GM19043 (cell line): ENCODE measurements at regions not wholly inside any gene's neighbourhood (a gene's known extent, or its start where the extent isn't known, plus 50 kb on each side); places are given as distances from the start of the nearest gene placed in this dataset.

ENCODE experiments used
- ATAC-seq: cut with Tn5 transposase; IDR thresholded peaks from one replicate; pipeline ENCODE4 v1.9.1; 2021; ENCODE audit warnings: low read depth; ENCODE audit not compliant: unreplicated experiment

DNA sequence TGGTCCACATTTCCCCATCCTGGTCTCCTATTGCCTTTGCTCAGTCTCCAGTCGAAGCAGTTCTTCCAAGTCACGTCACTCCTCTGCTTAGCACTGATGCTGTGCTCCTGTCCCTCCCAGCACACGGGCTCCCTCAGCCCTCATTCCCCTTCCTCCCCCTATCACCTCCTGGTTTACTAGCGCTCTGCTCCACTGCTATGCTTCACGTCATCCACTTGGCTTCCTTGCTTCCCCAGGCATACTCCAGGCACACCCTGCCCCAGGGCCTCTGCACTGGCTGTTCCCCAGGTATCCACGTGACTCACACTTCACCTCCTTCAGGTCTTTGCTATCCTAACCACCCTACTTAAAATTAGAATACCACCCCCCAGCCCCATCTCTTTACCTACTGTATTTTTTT, 269.3 kb downstream of the GLI2 start:
- ATAC-seq: no peak

GRCh38 chr2:121005453-121005852, 269.8 kb downstream of the GLI2 start:
- ATAC-seq: no peak

- ATAC-seq: no peak
Measured at GRCh38 chr2:121006743-121007489, 271.2 kb downstream of the GLI2 start.

- no peak for ATAC-seq
Measured at GRCh38 chr2:121007490-121007853, 271.8 kb downstream of the GLI2 start.

DNA sequence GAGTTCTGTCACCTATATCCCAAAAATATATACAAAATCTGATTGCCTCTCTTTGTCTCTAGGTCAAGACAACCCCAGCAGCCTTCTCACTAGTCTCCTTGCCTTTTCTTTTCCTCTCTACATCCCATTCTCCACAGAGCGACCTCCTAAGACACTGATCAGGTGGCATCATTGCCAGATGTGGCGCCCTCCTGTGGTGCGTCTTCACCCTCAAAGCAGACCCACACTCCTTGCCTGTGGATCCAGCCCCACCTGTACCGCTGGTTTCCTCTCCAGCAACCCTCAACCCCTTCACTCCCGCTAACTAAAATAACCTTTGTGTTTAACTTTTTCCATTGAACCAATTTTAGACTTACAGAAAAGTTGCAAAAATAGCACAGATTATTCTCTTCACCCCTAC, 273.3 kb downstream of the GLI2 start:
- ATAC-seq: no peak

DNA sequence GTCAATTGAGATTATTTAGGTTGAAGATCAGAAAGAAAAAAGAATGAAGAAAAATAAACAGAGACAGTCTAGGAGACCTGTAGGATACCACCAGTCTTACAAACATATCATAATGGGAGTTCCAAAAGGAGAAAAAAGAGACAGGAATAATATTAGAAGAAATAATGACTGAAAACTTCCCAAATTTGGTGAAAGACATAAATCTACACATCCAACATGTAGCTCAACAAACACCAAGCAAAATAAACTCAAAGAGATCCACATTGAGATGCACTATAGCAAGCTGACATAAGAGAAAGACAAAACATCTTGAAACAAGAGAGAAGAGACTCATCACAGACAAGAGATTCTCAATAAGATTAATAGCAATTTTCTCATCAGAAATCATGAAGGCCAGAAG, 274.0 kb downstream of the TFCP2L1 start:
- ATAC-seq: no peak

- ATAC-seq: no peak
Measured at GRCh38 chr2:121014876-121015275, 270.1 kb downstream of the TFCP2L1 start.

DNA sequence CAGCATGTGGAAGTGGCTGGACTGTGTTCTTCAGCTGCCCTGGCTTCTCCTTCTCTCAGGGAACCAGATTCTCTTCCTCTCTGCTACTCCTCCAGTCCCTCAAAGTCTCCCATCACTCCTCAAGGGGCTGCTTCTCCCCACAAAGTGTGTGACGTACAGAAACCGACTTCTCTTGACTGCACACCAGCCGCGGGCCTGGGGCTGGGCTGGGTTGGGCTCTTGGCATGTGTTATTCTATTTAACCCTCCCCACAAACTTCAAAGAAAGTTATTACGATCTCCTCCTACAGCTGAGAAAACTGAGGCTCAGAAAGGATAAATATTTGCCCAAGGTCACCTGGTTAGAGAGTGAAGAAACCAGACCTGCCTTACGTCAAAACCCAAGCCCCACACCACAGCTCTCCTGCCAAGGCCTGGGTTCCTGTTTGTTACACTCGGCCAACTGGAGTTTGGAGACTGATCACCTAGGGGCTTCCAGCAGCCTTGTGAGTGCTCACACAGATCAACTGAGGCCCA, 269.0 kb downstream of the TFCP2L1 start:
- no peak for ATAC-seq

DNA sequence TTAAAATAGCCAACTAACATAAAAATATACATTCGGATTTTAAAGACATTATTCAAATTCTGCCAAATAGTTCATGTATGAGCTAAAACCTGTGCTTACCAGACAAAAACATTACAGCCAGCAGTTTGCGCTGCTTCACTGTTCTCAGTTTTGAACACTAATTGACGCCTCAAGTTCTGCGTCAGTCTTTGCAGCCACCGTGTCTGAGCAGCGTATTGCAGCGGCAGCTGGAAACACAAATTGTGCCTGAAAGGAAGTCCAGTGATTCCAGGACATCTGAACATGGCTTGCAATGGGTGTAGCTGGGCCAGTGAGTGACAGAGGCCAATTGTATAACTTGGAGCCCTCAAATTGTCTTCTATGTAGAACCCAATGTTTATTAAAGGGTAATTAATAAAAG, 267.6 kb downstream of the TFCP2L1 start:
- no peak for ATAC-seq

GRCh38 chr2:121018136-121019061, 266.6 kb downstream of the TFCP2L1 start:
- no peak for ATAC-seq

DNA sequence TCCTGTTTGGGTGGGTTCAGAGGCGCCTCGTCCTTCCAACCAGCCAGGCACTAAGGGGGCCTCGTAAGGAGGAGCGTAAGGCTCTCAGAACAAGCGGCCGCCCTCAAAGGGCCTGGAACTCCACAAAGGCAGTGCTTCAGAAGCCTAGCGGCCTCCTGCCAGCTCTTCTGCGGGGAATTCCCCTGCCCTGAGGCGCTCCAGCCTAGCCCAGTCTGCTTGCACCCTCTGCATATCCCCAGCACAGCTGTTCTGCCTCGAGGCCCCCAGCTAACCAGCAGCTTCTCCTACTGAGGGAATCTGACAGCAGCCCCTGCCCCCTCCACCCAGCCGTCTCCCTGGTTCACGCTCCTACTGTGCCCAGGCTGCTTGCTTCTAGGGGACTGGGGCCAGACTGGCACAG, 265.9 kb downstream of the TFCP2L1 start:
- ATAC-seq: no peak

DNA sequence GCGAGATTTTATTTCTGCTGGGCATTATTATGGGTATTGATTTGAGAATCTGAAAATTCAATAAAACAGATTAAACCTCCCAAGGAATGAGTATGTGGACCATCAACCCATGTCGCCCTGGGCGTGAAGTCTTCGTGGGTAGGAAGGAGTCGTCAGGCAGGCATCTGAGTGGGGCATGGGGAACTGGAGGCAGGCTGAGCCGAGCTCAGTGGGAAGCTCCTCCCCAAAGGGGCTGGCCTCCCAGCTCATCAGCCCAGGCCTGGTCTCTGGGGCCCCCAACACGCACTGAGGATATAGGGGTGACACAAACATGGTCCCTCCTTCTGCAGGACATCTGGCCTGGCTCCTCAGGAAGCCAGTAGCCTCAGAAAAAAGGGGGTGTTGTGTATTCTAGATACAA, 265.2 kb downstream of the TFCP2L1 start:
- no peak for ATAC-seq

GRCh38 chr2:121021685-121022084, 263.3 kb downstream of the TFCP2L1 start:
- no peak for ATAC-seq

DNA sequence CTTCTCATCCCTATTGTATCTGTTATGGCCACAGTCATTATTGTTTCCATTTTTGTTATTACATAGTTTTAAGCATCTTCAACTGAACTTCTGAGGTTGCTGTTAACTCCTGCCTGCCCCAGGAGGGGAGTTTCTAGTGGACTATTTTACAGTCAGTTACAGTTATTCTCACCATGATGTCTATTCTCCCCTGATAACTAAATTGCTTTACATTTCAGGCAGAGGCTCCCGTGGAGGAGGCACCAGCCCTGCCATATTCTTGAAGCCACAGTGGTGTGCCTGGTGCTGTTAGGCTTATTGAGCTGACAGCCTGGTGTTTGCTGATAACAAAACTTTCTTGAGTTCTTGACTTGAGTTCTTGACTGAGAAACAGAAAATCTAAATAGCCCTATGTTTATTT, 256.4 kb downstream of the TFCP2L1 start:
- ATAC-seq: no peak

GRCh38 chr2:121030523-121030922, 254.5 kb downstream of the TFCP2L1 start:
- no peak for ATAC-seq

DNA sequence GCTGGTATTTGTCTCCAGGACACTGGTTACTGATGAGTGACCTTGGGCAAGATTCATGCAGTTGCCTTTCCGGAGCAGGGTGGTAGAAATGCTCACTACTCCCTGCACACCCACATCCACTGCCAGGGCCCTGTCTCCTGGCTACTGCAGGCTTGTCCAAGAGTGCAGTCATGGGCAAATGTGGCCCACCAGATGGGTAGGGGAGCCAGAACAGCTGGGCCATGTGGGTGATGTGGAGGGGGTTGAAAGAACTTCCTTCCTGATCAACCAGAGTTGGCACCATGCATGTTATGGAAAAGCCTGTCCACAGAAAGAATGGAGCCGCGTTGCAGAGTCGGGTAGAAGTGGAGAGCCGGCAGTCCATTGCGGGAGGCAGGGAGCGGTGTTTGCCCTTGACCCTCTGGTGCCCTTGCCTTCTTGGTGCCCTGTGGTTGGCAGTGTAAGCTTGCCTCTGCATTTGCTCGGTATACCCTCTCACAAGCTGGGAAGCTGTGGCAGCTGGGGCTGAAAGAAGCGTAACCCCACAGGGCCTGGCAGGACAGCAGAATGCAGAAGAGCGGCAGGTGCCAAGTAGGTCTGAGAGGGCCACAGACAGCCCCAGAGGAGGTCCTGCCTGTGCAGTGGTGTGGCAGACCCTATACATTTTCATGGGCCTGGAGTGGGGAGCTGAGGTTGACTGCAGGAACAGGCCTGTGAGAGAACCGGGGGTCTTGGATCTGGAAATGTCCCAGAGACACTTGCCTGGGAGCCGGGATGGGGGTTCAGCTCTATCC, 253.2 kb downstream of the TFCP2L1 start:
- ATAC-seq: no peak

GRCh38 chr2:121033461-121033996, 251.5 kb downstream of the TFCP2L1 start:
- no peak for ATAC-seq

GRCh38 chr2:121034551-121034950, 250.5 kb downstream of the TFCP2L1 start:
- ATAC-seq: no peak

DNA sequence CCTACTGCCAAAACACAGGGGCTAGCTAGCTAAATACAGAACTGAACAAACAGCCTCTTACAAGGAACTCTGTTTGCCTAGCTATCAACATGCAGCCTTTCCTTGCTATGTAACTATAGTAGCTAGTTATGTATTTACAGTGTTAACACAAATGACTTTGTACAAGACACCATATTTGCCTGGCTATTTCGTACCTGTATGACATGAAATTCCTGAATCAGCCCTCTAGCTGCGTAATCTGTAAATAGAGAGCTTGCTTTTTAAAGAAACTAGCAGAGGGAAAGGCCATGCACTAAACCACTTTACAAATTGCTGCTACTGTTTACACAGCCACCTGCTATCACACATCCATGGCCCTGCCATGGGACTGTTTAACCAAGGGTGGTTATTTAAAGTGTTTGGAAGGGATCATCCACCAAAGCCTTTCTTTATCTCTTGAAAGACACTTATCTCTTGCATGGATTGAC, 248.7 kb downstream of the TFCP2L1 start:
- no peak for ATAC-seq

- no peak for ATAC-seq
Measured at GRCh38 chr2:121037480-121037879, 247.5 kb downstream of the TFCP2L1 start.

DNA sequence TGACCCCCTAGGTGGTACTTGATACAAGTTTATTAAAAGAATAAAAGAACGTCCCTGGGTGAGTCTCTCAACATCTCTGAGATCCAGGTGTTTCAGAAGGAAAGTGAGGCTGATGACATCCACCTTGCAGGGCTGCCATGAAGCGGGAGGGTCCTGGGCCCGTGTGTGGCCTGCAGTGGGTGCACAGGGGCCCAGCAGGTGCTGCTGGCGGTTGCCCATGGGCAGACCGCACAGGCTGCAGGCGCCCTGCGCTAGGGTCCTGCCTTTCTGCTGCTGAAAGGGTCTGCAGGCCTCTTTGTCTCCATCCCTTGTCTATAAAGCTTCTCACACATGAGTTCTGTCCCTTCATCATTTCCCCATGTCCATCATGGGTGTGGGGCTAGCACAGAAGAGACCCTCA, 247.0 kb downstream of the TFCP2L1 start:
- no peak for ATAC-seq
